Epithelial cell of esophagus (primary cell): ENCODE measurements at regions not wholly inside any gene's neighbourhood (a gene's known extent, or its start where the extent isn't known, plus 50 kb on each side); places are given as distances from the start of the nearest gene placed in this dataset.

ENCODE experiments used
- DNase-seq: peaks from one replicate; pipeline ENCODE4 v3.0.0; 2010; ENCODE audit warnings: low read depth
- H3K4me3 ChIP-seq: 2 replicates; pipeline ENCODE4 v1.5.1; 2011; ENCODE audit warnings: mild to moderate bottlenecking, low read length, control low read depth
- CTCF ChIP-seq: IDR thresholded peaks from 2 replicates; pipeline ENCODE4 v1.5.1; 2011; ENCODE audit warnings: low read depth, mild to moderate bottlenecking, low read length, control low read depth, inconsistent platforms; ENCODE audit not compliant: insufficient read depth; ENCODE audit errors: missing control alignments

DNA sequence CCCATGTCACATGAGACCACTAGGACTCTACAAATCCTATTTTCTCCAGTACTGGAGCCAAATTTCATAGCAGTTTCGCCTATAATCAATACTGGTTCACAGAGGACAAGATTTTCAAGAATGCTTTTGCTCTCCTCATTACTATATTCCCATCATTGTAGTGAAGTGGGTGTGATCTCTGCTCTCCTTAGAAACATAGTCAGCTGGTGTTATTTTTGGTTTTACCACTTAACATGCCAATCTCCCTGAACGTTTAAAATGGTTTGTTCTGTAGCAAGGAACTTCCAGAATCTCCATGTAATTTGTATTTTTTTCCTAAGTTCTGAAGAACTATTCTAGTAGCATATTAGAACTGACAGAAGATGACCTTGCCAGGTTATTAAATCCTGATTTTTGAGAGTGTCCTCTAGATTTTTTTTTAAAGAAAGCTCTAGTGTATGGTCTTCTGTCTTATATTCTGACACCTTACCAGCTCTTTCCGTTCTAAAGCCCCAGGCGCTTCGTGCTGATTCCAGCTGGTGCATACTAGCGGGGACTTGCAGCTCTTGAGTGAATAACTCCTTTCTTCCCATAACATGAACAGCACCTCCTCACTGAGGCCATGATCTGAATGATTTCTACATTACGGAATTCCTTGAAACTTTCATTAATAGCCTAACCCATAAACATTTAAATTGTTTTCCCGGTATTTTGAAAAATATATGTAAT is 1372.9 kb downstream of the TECRL start:
- no peak overlapping the region for H3K4me3 ChIP-seq
- peak; percentile 1 for DNase-seq
- no peak for TF ChIP-seq CTCF

- no peak overlapping the region for H3K4me3 ChIP-seq
- TF ChIP-seq CTCF: no peak
- no peak for DNase-seq
Measured at GRCh38 chr4:63029380-63029779, 1379.9 kb downstream of the TECRL start.

- H3K4me3 ChIP-seq: no peak overlapping the region
- no peak for TF ChIP-seq CTCF
- no peak for DNase-seq
Measured at GRCh38 chr4:63020661-63021060, 1388.6 kb downstream of the TECRL start.

- no peak for TF ChIP-seq CTCF
- no peak for DNase-seq
- no peak overlapping the region for H3K4me3 ChIP-seq
Measured at GRCh38 chr4:63017300-63017699, 1392.0 kb downstream of the TECRL start.

GRCh38 chr4:62970846-62971245 is 1438.4 kb downstream of the TECRL start:
- no peak for TF ChIP-seq CTCF
- peak; percentile 30 for DNase-seq
- H3K4me3 ChIP-seq: no peak overlapping the region

DNA sequence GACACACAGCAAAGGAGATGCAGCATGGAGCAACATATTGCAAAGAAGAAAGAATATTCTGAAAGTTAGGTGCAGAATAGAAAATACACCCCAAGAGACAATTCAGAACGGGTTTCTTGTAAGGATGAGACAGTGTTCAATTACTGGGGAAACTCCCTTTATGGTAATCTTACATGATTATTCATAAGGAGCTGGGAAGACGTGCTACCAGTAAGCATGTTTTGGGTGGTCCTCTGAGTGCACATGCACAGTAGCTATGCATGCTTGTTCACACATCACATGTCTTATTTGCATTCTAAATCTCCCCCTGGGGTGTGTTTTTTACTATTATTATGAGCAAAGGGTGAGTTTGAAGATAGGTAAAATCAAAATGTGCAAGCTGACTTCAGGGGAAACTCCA is 1448.8 kb downstream of the TECRL start:
- no peak for TF ChIP-seq CTCF
- no peak overlapping the region for H3K4me3 ChIP-seq
- no peak for DNase-seq

- no peak for DNase-seq
- no peak for TF ChIP-seq CTCF
- H3K4me3 ChIP-seq: no peak overlapping the region
Measured at GRCh38 chr4:62953752-62954151, 1455.5 kb downstream of the TECRL start.
